HG02870 (cell line): ENCODE measurements at regions not wholly inside any gene's neighbourhood (a gene's known extent, or its start where the extent isn't known, plus 50 kb on each side); places are given as distances from the start of the nearest gene placed in this dataset.
"Not testable (repeated sequence)": the region's sequence is repeated elsewhere in the genome, so short reads cannot be mapped to it uniquely, and the experiment has no call there.

ENCODE experiments used
- ATAC-seq: cut with Tn5 transposase; IDR thresholded peaks from one replicate; pipeline ENCODE4 v1.9.1; 2021; ENCODE audit warnings: mild to moderate bottlenecking, moderate library complexity; ENCODE audit not compliant: unreplicated experiment

DNA sequence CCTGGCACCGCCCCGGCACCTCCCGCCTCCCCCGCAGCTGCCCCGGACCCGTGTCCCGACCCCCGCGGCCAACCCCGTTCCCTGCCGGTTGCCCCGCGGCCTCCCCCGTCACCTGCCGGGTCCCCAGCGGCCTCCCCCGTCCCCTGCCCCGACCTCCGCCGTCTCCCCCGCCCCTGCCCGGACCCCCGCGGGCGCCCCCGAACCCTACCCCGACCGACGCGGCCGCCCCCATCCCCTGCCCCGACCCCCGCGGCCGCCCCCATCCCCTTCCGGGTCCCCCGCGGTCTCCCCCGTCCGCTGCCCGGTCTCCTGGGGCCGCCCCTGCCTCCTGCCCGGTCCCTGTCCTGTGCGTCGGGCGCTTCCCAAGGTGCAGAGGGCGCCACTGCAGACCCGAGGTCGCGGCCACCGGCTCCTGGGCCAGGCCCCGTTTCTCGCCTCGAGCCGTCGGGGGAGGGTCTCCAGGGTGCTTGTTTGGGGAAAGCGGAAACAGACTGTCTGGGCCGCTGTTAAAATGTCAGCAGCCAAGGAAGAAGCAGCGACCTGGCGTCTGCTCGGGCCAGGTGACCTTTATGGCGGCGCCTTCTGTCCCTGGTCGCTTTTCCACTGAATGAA is 51.6 kb upstream of the APOD start:
- not testable (repeated sequence) for ATAC-seq

- peak; percentile 82 for ATAC-seq
Observed at GRCh38 chr3:195634426-195635261, 50.9 kb upstream of the APOD start.
